NCI-H128 (cell line): ENCODE measurements at regions not wholly inside any gene's neighbourhood (a gene's known extent, or its start where the extent isn't known, plus 50 kb on each side); places are given as distances from the start of the nearest gene placed in this dataset.
A peak's percentile ranks its signal among the peaks of the same experiment; 100 is the strongest.

ENCODE experiments used
- DNase-seq: peaks from one replicate; lab custom pipeline; 2025; ENCODE audit not compliant: unreplicated experiment; lab: John Stamatoyannopoulos, UW

DNA sequence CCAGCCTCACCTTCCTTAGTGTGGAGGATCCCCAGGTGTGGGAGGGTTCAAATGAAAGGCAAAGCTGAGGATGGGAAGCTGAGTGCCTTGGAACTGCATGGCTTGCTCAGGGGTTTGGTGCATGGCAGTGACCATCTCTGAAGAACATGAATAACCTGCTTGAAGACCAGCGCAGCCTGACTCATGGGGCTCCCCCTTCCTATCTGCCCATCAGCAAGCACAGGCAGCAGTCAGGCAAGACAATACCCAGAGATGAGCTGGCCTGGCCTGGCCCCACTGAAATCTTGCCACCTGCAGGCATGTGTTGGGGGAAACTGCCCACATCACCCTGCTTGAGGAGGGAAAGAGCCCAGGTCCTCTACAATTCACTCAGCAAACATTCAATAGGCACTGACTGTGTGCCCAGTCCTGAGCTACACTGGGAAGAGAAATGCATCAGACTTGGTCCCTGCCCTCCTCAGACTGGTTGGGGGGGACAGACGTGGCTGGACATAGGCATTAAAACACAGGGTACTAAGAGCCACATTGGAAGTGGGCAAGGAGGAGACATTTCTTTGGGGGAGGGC, 105.0 kb upstream of the ALDH1B1 start:
- no peak for DNase-seq

DNA sequence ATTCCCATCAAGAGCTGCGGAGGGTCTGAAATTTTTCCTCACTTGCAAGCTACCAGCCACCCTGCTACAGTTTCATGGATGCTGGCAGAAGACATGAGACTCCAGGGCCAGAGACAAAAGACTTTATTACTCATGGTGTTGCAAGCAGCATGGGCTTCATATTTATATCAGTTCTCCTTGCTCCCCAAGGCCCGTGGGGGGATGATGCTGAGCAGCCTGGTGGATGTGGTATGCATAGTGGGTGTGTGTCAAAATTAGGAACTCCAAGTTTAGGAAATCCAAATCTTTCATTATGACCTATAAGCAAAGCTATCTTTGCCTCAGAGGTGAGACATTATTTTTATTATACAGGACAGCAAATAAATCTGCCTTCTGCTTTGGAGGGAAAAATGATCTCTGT, 105.7 kb upstream of the ALDH1B1 start:
- DNase-seq = no peak

DNA sequence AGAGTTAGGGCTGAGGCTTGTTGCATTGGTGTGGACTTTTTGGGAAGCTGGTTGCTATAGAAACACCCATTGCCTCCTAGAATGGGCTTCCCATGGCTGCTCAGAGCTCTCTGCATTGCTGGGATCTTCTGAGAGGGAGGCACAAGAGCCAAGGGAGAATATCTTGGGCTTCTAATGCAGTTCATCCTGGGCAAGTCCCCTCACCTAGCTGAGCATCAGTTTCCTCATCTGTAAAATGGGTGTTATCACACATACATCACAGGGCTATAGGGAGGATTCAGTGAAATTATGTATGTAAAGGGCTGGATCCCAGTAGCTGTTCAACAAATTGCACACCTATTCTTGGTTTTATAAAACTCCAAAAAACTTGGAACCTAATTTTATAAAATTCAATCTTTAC, 106.1 kb upstream of the ALDH1B1 start:
- no peak for DNase-seq

DNA sequence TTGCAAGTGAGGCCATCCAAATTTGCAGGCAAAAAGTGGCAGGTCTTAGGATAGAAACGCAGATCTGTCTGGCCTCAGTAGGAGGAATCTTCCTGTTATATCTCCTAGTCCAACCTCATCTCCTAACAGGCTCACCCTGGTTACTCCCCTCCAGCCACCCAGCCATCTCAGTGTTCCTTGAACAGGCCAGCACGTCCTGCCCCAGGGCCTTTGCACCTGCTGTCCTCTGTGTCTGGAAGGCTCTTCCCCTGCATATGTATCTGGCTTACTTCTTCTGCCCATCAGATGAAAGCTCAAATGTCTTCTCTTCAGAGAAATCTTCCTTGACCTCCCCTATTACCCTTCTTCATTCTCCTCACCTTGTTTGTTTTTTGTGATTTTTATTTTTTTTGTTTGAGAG, 107.3 kb upstream of the ALDH1B1 start:
- no peak for DNase-seq

DNA sequence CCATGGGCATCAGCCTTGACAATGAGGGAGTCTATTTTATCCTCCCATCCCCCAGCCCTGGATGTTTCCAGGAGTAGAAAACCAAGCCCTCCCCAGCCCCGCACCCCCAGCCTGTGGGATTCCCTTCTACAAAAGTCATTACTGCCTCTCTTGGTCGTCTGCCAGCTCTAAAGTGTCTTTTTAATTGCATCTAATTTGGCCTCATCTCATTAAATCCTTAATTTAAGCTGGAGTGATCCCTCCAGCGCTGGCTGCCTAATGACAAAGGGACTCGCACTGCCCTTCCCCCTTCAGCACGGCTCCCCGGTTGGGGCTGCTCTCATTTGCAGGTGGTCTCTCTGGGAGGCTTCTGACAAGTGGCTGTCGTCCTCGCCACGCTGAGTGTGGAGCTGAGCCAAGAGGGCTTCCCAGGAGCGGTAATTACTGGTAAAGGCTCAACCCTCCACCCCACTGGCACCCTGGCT, 107.9 kb upstream of the ALDH1B1 start:
- DNase-seq = peak; percentile 95

DNA sequence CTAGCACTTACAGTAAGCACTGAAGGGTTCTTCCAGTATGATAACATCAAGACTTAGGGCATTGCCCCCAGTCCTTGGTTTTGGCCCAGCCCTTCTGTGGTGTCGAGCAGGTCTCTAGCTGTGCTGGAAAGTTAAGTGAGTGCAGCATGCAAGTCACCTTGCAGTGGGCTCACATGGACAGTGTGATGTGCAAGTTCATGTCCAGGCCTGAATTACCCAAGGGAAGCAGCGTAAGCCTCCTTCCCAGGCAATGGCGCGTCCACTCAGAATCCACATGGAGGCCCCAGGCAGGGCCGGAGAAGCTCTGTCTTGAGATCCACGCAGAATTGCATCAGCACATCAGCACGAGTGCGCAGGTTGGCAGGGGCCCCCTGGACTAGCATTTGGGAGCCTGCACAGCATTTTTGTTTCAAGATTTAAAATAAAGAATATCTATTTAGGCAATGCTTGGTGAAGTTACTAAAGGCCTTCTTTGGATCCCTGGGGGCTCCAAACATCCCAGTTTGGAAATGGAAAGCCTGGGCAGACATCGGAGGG, 108.4 kb upstream of the ALDH1B1 start:
- DNase-seq = no peak

DNA sequence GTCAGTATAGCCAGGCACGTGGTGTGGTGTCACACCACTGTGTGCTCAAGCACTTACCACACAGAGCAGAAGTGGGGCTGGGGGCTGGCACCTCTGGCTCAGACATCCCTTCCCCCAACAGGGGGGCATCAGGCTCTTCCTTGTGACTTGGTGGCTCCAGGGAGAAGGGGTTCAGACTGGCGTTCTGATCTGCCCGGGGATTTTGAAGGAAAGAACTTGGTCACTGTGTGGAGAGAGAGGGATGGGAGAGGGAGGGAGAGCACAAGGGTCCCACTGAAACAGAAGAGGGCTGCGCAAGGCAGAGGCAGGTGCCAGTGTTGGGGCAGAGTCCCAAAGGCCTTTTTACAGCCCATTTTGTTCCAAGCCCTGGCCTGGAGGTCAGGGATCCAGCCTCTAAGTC, 109.7 kb upstream of the ALDH1B1 start:
- no peak for DNase-seq

DNA sequence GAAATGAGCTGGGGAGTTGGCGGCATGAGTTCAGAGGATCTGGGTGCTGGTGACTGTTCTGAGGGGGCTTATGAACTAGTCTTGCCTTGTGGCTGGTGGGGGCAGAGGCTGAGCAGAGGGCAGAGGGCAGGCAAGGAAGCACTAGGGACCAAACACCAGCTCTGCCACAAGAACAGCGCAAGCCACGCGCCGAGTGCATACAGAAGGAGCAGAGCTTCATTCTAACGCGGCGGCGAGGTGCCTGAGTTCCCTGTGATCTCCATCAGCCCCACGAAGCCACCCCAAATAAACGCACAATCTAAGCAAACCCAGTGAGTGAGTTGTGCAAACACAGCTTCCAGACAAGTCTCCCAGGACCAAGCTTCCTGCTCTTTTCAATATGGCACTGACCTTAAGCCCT, 110.6 kb upstream of the ALDH1B1 start:
- no peak for DNase-seq

DNA sequence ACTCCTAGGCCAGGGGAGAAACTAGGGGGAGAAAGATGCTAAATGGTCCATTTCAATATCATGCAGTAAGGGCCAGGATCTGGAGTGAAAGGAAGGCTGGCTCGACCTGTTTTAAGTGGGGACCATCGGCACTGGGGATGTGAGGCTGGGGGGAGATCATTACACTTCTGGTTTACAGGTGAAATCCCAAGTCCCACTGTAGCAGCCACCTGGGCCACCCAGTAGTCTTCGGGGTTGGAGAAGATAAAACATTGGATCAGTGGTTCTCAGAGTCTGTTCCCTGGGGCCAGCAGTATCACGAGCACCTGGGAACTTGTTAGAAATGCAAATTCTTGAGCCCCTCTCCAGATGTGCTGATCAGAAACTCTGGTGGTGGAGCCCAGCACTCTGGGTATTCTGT, 111.3 kb upstream of the ALDH1B1 start:
- no peak for DNase-seq

DNA sequence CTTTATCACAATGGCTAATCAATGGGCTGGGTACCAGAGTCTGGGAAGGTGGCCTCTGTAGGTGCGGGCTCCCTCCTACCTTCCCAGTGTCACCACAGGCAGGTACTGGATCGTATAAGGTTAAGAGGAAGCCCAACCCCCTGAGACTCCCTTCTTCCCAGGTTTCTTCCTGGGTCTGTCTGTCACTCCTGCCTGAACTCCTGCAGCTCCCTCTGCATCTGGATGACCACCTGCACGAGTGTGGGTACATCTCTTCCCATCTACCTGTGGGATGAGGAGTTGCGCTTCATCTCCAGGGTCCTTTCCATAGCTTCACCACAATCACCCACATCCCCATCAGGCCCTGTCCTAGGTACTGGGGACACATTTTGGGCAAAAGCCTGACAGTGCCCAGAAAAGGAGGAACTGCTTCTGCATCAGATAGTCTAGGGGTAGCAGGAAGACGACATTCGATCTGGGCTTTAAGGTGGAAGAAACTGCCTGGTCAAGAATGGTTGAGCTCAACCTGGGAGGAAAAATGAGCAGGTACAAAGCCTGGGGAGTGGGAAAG, 112.2 kb upstream of the ALDH1B1 start:
- DNase-seq = no peak

DNA sequence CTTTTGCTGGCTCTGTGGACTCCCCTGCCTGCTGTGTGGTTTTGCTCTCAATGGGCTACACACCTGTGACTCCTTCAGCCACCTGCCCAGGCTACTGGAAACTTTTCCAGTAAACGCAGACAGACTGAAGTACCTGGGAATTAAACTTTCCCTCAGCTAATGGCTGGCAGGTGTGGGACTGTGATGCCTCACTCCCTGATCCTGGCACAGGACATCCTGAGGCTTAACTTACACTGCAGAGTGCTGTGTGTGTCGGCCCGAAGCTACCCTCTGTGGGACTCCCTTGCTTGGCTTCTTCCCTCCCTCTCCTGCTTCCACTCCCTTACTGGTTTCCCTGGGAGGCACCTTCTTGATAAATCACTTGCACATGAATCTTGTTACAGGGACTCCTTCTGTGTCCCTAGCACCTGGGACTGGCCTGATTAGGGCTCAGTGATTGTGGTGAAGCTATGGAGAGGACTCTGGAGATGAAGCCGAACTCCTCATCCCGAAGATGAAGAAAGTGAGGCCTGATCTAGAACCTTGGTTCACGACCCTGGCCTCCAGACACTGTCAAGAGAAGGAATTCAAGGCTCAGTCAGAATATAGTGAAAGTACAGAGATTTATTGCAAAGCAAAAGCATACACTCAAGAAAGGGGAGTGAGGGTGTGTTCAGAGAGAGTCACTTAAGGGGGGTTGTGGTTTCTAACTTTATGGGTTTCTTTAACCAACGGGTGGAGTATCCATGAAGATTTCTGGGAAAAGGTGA, 113.4 kb upstream of the ALDH1B1 start:
- DNase-seq = no peak

DNA sequence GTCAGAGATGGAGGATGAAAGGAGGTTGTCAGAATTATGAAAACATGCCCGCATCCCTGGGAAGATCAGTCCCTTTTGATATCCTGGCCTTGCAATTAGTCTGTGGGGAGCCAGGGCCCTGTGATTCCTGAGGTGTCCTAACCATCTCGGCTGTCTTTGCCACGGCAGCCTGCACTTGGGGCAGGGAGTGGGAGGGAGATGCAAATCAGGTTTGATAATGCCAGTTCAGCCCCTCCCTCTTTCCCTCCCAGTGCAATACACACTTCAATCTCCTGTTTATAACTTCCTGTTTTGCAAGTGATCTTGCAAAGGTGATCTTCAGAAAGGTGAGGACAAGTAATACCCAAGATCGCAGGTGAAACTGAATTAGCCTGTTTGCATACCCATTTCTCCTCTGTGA, 114.0 kb upstream of the ALDH1B1 start:
- DNase-seq = no peak

DNA sequence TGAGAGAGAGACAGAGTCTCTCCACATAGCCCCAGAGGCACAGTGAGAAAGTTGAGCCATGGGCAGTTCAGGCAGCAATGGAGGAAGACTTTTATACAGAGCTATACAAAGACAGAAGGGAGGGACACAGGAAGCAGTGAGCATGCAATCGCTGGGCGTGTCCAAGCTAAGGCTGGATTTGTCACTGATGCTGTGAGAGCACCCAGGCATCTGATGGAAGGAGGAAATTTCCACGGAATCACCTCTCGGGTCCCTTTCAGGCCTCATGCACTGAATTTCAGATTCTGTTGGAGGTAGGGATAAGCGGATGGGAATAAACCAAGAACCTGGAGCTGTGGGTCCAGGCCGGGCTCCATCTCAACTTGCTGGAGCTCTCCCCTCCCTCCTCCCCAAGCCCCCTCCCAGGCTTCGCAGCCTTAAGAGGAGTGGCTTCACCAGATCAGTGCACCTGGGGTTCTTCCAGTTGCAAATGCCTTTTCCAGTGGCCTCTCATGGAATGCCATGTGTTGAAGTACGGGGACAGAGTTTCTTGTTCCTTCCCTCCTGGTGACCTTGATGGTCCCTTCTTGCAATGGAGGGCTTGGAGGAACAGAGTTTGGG, 114.8 kb upstream of the ALDH1B1 start:
- no peak for DNase-seq

DNA sequence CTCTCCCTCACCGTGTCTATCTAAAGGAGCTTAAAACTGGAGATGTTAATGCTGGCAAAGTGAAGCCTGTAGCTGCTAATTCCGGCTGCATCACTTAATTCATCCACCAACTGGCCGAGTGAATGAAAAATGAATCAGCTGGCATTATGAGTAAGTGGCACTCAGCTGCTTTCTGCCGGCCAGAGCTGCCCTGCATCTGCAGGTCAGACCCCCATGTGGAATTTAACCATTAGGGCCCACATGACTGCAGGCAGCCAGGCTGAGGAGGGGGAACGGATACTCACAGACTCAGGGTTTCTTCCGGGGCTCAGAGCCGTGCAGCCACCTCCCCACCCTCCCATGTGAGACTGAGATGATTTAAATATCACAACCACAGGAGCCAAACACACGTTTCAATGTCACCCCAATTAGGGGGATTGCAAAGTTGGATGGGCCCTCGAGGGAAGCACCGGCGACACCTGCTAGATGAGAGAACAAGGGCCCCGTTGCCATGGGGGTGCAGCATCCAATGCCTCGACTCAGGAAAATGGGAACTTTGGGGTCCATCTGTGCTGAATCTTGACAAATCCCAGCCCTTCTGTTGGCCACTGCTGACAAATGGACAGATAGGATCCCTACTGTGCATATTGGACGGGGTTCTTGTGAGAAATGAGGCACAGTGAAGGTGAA, 115.6 kb upstream of the ALDH1B1 start:
- DNase-seq = no peak

DNA sequence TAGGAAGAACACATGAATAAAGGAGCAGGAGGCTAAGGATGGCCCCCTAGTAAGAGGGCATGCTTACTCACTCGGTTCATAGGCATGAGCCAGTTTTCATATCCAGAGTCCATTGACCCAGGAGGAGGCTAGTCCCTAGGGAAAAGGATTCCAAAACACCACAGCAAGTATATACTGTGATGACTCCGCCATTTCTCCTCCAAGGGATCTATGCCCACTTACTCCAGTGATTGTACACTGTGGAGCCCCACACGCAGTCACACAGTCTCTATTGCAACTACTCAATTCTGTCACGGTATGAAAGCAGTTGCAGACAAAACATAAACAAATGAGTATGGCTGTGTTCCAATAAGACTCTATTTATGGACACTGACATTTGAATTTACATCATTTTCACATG, 117.7 kb upstream of the ALDH1B1 start:
- no peak for DNase-seq

DNA sequence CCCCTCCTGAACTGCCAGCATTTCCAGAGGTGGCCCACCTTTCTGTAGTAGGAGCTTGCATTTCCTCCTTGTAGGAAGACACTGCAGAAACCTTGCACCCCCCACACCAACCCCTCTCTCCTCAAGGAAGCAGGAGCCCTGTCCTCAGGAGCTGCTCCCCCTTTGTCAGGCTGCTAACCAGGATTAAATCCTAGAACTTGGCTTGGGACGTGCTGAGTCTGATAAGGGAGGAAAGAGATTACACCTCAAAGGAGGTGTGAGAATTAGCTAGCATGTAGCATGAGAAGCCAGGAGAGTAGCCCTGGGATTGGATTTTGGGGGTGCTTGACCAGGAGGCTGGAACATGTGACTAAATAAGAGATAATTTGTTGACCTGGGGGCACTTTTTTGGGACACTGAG, 119.8 kb upstream of the ALDH1B1 start:
- DNase-seq = no peak

DNA sequence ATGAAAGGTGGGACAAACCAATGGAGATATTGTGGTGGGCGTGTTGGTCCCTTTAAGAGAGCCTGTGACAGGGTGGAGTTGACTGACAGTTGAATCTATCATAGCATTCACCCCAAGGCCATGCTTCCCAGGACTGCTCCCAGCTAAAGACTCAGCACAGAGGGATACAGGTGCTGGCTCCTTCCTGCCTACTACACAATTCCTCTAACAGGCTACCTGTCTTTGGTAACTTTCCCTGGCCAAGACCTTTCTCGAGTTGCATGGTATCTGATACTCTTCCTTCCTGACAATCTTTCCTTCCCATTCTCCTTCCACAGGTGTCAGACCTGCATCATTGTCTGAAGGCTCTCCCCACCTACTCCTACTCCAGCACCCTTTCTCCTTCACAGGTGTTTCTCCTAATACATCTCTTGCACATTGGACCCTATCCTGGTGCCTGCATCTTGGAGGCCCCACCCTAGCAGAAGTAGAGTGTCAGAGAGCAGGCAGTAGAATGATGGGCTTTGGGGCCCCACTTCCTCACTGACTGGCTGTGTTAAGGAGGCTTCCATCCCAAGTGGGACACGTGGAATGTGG, 120.7 kb upstream of the ALDH1B1 start:
- DNase-seq = no peak

DNA sequence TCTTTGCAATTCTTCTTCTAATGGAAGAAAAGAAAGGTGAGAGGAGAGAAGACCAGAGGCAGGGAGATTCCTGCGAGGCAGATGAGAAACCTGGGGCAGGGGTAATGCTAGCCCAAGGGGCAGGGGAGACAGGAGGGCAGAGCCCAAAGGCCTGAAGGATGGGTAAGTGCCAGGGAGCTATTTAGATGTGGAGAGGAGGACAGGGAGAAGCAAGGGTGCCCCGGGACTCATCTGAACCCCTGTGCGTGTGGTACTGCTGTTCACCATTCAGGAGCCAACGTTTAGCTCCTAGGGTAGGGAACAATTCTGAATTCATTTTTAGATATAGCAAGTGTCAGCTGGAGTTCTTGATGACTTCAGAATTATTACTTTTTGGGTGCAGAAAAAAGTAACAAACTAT, 122.7 kb upstream of the ALDH1B1 start:
- no peak for DNase-seq

DNA sequence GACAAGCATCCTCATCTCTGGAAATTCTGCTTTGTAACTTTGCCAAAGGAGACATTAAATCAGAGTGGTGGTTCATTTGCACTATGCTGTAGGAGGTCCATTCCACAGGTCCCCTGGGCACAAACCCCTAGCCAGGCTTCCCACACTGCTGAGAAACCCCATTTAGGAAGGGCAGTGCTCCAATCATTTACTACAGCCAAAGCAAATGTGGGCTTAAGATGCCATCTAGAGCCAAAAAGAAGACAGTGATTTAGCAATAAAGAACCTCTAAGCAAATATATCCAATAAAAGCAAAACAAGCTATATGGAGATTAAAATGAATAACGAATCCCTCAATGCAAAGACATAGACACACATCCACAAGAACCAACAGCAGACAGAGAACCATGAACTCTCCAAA, 129.0 kb upstream of the ALDH1B1 start:
- DNase-seq = no peak

DNA sequence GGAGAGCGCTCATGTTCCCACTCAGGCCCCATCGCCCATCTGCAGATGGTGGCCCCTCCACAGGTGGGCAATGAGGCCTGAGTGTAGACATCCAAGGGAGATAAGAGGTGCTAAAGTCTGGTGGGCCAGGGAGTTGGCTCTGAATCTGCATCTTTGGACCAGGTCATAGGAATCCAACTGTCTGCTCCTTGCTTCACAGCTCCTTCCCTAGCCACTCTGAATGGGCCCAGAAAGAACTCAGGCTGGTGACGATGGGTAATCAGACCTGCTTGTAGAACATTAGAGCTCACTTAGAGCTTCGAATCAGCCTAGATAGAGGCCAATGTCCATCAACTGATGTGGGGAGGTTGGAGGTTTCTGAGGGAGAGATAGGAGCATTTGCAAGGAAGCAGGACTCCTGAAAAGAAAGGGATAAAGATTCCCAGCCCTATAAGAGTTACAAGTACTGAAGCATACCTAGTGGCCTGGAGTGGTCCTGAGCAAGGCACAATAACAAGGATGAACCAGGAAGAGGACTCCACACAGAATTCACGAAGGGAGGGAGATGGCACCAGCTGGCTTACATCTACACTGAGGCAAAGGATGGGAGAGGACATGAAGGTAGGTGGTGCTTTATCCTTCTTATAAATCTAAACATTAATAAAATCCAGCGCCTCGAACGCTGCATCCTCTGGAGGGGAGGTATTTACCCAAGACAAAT, 132.8 kb upstream of the ALDH1B1 start:
- DNase-seq = no peak

DNA sequence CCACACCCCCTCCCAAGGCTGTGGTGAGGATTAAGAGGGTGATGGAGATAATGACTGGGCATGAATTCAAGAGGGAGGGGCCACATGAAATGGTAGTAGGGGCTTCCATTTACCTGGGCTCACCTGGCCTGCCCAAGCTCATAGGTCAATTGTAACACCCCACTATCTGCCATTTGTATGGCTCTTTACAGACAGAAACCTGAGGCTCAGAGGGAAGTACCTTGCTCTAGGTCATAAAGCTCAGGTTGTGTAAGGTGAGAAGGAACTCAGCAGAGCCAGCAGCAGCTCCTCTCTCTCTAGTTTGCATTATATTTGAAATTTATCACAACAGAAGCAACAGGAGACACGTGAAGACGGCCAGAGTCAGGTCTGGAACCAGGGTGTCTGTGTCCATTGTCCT, 133.4 kb upstream of the ALDH1B1 start:
- no peak for DNase-seq
